RPMI8226 (cell line): ENCODE measurements at regions not wholly inside any gene's neighbourhood (a gene's known extent, or its start where the extent isn't known, plus 50 kb on each side); places are given as distances from the start of the nearest gene placed in this dataset.

ENCODE experiments used
- DNase-seq: peaks from one replicate; pipeline ENCODE4 v3.0.0-alpha.2; 2015

DNA sequence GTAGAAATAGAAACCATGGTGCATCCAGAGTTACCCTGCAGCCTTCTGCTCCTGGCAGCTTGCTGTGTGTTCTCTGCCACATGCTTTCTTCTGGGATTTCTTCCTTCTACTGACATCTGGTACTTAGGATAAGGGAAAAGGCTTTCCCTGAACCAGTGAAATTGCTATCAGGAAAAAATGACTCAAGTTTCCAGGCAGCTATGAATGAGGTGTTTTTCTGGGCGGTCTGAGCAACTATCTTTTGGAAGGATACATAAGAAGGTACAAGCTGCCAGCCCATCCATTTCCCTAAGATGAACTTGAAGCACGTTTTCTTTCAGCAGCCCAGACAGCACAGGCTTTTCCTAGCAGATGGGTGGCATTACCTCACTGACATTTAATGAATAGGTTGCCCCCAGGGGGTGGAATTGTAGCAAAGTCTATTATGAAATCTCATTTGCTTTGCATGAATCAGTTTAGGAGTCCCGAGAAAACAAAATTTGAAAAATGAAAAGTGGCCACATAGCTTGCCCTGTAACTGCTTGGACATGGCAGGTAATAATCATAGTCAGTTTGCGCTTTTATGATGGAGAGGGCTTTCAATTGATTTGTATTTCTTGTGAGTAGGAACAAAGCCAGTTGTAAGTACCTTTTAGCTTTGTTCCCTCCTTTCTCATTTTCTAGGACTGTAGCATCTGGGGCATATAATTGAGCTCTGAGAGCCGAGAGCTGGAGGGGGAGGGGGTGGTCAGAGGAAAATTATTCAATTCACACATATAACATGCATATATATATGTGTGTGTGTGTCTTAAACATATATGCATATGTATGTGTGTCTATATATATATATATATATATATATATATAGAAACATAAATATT, 108.5 kb downstream of the C9orf152 start:
- DNase-seq = no peak

DNA sequence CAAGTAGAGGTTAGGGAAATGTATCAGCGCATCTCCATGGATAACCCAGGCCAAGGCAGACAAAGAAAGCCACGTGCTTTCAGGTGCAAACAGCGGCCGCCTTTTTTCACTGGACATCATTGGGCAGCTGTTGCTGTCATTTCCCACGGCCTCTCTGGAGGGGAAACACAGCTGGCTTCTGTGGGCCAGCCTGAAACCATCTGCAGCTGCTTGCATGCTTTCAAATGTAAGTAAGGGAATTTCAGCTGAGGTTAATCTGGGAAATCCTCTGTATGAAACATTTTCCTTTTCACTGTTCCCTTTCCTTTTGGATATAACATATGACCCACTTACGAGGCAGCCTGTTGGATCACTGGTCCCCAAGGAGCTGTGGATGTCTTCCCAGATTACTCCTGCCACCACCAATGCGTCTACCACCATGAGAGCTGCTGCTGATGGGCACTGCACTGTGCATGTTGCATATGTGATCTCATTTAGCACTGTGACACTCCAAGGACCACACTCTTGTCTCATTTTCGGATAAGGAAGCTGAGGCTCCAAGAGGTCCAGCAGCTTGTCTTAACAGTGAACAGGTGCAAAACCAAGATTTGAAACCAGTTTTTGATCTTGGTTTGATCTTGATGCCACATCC, 106.3 kb downstream of the C9orf152 start:
- peak; percentile 43 for DNase-seq

DNA sequence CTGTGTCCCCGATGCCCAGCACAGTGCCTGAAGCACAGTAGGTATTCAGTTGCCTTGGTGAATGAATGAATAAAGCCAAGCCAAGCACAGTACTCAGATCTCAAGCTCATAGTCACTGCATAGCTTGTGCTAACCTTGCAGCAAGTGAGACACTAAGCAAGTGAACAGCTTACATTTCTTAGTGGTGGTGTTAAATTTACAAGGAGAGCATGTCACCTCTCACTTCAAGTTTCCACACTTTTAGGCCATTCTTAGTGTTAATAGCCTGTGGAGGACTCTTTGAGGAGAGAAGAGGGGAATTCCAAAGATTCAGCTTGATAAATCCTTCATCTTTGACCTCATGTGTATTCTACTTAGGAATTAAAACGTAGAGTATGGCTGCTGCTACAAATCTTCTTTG, 104.7 kb downstream of the C9orf152 start:
- no peak for DNase-seq

DNA sequence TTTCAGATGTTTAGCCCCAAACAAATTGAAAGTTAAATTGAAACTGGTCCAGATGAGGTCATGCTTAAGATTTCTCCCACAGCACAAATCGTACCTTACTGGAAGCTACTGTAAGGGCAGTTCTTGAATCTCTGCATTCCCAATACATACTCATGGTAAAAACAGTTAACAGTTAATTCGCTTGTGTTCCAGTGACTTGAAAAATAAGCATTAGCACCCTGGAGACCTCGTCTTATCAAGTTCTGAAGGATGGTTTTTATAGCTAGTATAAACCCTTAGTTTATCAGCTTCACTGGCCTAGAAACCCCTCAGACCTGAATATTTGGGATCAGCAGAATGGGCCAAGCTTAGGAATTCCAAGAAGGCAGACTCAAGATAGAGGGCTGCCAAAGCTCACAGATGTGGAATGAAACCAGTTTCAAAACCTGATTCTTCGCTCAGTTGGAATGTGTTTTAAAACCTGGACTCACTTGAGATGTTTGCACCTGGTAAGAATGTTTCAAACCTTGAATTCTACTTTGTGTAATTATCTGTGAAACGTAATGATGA, 103.6 kb downstream of the C9orf152 start:
- no peak for DNase-seq

DNA sequence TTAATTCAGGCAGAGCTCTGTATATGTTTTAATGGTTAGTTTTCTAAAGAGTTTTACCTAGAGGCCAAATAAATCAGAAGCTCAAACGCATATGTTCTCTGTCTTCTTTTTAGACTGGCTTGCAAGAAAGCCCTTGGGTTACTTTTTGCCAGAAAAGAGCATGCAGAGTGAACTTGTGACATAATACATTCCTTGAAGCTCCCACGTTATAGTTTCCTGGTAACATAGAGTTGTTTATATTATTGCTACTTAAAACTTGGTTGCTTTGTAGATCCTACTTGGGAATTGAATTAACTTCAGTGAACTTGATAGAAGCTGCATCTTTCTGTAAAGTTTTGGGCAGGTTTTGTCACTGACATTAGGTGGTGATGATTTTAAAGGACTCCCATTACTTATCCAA, 102.9 kb downstream of the C9orf152 start:
- no peak for DNase-seq

DNA sequence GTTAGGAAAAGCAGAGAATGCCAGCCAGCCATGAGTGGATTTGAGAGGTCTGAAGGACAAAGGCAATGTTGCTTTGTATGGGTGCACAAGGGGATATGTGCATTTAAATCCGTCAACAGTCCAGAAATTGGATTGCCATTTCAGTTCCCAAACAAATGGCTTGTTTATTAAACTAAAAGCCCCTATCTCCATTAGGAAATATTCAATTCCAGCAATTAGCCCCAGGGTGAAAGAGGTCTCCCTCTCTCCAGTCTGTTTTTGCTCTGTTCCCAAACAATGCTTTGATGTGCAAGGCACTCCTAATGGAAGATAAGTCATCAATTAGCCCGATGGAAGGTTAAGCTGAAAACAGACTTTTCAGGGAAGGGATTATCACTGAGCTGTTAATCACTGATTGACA, 101.3 kb downstream of the C9orf152 start:
- DNase-seq = no peak

DNA sequence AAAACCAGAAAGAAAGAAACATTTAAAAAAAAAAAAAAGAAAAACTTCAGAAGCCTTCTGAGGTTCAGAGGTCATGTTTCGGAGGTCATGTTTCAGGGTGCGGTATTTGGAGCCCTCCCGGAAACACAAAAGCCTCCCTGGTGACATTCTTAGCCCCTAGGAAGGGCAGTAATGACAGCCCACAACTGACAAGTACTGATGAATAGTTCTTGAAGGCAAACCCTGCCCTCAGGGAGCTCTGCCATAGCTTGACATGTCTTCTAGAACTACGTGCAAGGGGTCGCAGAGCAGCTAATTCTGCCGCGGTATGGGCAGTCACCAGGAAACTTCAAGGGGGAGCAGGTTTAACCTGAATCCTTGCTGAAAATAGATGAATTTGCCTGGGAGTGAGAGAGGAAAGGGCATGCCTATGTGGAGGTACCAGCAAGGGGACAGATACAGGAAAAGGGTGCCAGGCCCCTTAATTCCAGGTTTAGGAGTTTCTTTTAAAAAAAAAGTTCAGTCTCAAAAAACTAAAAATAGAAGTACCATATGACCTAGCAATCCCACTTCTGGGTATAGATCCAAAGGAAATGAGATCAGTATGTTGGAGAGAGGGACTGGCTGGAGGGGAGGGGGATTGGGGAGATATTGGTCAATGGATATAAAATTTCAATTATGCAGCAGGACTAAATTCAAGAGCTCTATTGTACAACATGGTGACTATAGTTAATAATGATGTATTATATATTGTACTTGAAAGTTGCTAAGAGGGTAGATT, 98.4 kb downstream of the C9orf152 start:
- DNase-seq = no peak

DNA sequence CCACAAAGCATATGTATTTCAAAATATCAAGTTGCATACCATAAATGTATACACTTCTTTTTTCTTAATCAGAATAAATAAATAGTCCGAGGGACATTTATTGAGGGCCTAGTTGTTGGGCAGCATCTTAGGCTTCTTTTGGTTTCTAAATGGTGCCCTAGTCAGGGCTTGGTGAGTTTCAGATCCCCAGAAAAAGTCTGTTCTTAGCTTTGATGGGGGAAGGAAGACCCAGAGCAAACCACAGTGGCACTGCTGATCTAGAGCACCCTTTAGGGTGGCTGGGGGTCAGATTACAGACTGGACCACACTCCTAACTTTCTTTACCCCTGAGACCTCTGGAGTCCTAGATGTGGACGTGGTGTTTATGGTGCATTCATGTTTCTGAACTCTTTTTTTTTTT, 97.8 kb downstream of the C9orf152 start:
- DNase-seq = peak; percentile 47

DNA sequence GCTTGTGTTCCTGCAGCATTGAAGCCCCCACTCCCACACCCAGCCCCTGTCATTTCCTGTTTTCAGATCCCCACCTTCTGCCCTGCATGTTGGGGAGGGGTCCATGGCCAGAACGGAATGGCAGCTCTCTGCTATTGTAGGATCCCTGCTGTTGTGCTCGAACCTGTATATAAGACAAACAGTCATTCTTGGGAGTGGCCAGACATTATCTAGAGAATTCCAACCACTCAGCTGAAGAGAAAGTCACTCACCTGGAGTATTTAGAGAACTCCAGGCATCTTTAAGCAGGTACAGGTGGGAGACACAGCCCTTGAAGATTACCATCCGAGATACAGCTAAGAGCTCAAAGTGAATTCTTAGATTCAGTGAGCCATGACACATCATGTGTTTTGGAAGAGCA, 96.1 kb downstream of the C9orf152 start:
- DNase-seq = no peak

DNA sequence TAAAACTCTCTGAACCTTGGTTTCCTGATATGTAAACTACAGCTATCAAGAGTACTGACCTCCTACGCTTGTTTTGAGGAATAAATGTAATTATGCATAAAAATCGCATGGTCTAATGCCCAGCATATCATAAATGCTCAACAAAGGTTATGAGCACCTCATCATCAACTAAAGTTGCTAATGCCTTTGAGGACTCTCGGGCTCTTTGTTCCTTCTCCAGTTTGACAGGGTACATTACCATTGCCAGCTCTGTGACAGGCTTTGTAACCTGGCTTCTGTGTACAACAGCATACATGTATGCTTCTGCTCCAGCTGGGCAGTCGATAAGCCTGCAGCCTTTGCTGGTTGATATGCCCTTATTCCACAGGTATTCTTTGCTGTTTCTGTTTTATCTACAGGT, 95.2 kb downstream of the C9orf152 start:
- DNase-seq = no peak

DNA sequence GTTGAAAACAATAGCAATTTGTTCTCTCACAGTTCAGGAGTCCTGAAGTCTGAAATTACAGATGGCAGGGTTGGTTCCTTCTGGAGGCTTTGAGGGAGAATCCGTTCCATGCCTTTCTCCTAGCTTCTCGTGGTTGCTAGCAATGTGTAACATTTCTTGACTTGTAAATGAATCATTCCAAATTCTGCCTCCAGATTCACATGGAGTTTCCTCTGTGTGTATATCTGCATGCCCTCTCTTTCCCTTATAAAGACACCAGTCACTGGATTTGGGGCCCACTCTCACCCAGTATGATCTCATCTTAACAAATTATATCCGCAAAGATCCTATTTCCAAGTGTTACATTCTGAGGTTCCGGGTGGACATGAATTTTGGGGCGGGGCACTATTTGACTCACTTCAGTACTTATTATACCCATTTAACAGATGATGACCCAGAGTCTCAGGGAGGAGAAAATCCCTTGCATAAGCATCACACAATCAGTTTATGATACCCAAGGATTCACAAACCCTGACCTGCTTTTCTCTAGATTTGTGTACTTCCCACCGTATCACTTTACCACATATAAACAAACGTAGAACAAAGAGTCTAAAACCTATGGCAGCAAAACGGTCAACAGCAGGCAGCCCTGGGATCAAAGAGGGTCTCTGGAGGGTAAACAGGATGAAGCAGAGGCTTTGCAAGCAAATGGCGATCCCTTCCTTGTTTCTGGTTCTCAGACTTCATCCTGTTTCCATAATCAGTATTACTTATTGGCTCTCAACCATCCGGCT, 93.7 kb downstream of the C9orf152 start:
- DNase-seq = no peak

DNA sequence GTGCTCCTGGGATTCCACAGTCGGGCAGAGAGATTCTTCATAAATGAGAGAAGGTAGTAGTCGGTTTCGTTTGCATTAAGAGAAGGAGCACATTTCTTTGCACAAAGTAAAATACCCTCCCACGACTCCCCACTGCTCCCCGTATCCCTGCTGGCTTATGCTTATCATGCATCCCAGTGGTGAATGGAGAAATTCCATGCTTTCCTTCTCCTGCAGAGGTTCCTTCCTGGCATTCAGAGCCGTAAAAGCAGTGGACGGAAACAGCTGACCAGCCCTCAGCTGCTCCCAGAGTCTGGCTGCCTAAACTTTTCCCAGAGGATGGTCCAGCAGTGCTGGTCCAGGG, 93.1 kb downstream of the C9orf152 start:
- DNase-seq = no peak

DNA sequence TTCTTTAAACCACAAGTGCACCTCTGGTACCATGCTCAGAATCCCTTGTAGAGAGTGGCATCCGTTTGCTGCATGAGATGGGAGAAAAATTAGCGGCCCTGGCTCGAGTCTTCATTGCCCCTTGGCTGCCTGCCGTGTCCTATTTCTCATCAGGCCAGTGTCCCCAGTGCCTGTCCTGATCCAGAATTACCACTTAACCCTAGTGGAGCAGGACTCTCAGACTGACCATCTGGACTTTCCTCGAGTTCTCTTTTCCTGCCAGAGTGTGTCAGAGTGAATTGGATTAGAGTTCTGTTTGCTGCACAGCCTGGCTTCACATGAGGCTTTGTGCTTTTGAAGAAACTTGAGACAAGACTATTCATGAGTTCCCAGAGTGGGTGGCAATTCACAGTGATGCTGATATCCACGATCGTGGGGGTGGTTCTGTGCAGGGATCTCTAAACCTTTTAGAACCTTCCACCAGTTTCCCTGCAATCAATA, 92.6 kb downstream of the C9orf152 start:
- no peak for DNase-seq

DNA sequence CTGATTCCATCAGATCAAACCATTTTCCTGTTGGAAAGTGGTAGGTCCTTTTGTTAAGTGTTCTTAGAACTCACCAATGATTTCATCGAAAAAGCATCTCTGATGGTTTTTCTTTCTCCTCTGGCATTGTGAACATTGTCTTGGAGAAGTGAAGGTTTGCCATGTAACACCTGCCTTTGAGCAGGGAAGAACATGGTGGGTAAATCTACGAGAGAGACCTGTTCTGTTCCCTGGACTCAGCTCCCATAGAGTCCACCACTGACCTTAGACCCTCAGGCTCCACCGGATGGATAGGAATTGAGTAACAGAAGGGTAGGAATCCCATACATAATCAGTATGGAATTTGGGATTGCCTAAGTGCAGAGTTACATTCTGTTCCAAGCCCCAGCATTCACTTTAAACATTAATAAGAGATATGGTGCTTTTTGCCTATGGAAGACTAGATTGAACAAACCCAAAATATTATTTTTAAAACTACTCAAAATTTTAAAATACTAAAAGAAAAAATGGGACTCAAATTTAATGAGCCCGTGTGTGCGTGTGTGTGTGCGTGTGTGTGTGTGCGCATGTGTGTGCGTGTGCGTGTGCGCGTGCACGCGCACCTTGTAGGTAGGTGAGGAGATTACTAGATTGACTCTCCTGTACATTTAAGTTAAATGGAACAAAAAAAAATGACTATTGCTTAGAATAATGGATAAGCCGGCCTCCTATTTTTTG, 92.0 kb downstream of the C9orf152 start:
- DNase-seq = no peak

DNA sequence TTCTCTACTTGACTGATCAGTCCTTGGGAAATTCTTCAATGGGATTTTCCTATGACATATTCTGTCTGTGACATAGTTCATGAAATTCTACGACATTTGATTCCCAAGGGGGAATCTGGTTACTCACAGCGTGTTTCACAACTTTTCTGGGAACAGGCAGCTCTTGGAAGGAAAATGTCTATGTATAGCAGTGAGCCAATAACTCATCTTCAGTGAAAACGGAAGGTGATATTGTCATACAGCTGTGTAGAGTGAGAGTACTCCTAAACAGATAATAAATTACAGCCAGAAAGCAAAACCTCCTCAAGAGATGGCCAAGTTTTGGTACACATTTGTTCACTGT, 91.4 kb downstream of the C9orf152 start:
- no peak for DNase-seq

DNA sequence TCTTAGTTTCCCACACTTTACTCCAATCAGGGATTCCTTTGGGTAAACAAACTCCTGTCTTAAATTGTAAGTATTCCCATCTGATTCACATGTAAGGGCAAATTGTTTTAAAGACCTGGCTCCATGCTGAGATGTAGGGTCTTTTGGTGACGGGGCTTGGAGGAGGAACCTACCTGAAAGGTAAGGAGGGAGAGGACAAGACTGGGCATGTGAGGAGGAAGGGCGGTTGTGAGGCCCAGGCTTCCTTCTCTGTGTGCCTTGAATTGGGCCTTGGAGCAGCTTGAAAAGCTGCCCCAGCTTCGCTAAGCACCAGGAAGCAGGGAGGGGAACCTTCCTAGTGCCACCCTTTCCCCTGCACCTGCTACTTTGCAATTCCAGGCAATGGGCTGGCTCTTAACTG, 86.8 kb downstream of the C9orf152 start:
- DNase-seq = no peak

DNA sequence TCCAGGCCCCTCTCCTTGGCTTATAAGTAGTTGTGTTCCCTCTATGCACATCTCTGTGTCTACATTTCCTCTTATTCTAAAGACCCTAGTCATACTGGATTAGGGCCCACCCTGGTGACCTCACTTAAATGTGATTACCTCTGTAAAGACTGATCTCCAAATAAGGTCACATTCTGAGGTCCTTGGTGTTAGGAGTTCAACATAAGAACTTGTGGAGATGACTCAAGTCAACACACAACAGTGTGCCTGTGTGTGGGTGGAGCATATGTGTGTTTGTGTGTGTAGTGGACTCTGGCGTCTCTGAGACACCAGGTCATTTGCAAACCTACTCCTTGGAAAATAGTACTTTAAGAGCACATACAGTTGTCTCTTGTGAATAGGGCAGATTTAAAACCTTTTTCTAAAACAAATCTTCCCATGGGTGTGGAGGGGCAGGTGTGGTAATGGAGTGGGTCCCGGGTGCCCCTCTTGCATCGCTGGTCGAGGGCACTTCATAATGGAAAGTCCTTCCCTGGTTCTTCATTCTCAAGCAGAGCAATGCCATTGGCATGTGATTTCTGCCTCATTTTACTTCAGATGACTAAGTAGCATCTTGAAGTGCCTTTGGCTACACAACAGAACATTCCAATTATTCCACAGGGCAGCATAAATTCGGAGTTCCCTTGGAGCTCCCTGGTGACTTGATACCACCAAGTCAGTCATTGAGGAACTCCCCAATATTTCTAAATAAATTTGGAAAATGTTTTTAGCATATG, 84.4 kb downstream of the C9orf152 start:
- no peak for DNase-seq

DNA sequence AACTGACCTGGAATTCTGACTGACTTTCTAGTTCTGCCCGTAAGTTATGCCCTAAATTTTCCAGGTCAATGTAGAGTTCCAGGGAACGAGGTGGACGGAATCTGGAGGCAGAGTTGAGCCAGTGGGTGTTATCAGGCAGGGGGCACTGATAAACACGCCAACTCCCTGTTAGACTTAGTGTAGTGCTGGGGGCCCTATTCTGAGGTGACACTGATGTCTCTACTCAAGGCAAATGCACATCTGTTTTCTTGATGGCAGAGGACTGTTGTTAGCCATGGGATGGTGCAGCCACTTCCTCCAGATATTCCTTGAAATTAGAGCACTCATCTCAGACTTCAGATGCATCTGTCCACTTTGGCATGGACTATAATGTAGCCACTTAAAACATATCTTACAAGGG, 83.5 kb downstream of the C9orf152 start:
- no peak for DNase-seq

DNA sequence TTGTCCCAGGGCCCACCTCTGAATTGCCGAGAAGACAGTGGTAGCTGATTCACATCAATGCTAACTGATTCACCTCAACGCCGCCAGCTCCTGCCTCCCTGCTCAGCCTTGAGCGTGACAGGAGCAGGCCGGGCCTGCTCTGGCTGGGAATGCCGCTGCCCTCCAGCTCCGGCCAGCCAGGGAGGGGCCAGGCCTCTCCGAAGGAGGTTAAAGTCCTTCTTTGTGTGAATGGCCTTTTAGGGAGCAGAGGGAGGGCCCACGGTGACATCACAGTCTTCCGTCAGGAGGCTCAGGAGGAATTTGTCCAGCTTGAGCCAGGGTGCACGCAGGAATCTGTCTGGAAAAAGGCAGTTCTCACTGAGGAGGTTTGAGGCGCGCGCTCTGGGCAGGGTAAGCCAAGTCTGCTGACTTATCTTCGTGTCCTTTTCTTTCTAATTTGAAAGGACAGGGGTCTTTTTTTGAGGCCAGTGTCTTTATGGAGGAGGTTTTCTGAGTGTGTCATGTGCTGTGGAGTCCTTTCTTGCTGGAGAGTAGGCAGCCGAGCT, 82.7 kb downstream of the C9orf152 start:
- no peak for DNase-seq

DNA sequence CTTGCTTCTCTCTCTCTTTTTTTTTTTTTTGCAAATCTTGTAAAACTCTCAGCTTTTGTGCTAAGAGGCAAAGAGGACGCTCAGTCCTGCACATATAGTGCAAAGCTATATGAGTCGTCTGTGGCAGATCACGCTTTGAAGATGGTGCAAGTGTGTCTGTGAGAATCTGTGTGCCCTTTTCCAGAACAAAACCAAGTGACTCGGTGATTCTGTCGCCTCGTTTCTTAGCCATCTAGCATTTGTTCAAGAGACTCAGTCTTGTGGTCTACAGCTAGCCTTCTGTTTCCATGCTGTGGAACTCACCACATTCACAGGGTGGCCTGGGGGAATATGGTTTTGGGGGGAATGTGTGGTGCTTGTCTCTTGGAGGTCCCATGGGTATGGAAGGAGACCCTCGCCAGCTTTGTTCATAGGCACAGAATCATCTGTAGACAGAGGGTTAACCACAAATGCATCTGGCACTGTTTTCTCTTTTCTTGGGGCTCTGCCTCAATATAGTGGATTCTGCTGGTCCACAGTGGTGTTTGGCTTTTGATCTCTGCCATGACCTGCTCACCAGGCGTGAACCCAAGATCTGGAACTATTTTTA, 82.1 kb downstream of the C9orf152 start:
- no peak for DNase-seq

DNA sequence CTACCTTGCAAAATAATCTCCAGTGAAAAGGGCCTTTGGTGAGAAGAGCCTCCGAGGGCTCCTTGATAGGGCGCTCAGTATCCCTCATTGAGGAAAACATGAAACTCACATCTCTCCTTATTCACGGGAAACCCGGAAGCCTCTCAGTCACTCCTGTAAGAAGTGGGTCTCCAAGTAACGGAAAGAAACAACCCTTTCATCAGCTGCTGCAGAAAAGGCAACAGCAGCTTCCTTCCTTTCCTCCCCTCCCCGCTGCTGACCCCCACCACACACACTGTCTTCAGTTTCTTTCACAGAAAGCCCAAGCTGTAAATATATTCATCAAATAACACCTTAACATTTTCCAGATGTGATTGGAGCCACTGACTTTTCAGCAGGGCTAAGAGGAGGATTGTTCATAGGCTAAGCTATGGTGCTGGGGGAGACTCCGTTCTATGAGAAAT, 81.4 kb downstream of the C9orf152 start:
- no peak for DNase-seq
